ENCODE measurements at regions not wholly inside any gene's neighbourhood (a gene's known extent, or its start where the extent isn't known, plus 50 kb on each side); places are given as distances from the start of the nearest gene placed in this dataset.

DNA sequence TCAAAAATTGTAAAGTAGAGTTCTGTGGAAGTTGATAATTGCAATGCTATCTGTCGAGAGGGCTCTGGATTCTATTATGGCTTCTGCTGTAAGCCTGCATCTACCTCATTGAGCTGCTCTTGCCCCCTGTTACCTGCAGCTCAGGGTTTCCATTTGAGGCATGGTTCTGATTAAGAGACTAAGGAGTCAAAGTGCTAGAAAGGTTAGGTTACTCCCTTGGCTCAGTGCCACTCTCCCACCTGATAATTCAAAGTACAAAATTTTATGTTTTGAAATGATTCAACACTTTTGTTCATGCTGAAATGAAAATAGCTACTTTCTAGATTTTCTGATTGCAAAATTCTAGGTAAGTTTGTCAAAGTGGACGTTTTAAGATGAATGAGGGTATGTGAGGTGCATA, 220.5 kb upstream of the SATB1 start:
- TF ChIP-seq POLR2A (IDR thresholded peaks at IDR 0.05) = no peak
- TF ChIP-seq, protein P1, sequence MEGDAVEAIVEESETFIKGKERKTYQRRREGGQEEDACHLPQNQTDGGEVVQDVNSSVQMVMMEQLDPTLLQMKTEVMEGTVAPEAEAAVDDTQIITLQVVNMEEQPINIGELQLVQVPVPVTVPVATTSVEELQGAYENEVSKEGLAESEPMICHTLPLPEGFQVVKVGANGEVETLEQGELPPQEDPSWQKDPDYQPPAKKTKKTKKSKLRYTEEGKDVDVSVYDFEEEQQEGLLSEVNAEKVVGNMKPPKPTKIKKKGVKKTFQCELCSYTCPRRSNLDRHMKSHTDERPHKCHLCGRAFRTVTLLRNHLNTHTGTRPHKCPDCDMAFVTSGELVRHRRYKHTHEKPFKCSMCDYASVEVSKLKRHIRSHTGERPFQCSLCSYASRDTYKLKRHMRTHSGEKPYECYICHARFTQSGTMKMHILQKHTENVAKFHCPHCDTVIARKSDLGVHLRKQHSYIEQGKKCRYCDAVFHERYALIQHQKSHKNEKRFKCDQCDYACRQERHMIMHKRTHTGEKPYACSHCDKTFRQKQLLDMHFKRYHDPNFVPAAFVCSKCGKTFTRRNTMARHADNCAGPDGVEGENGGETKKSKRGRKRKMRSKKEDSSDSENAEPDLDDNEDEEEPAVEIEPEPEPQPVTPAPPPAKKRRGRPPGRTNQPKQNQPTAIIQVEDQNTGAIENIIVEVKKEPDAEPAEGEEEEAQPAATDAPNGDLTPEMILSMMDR (IDR thresholded peaks at IDR 0.05) = no peak

Data from right lobe of liver (tissue), 4 donors.